ENCODE measurements at regions not wholly inside any gene's neighbourhood (a gene's known extent, or its start where the extent isn't known, plus 50 kb on each side); places are given as distances from the start of the nearest gene placed in this dataset.

DNA sequence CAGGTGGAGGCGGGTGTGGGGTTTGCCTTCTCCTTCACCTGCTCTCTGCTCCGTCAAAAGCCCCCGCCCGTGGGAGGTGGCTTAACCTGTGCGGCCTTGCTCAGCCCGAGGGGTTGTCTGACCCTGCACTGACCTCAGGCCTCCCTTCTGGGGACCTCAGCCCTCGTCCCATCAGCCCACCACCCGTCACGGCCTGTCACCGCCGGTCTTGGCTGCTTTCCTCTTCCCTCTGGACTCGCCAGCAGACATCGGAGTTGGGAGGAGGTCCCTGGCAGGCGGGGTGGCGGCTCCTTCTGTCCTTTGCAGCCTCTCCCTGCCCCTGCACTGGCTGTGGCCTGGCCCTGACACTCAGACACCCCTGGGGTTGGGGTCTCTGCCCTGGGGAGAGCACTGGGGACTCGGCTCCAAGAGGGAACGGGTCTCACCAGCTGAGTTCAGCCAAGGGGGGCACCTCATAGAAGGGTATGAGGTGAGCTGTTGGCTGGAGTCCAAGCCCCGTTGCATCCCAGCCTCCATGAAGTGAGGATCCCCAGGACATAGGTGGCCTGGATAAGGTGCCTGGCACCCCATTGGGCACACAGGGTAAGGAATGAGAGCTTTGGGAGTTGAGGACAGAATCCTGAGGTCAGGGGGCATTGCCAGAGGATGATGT is 999.6 kb downstream of the BRD1 start:
- Histone ChIP-seq H3K27me3 (ENCODE audit: low read length) (no peaks in the 10 kb centered on the region), H3K79me2 (ENCODE audit: insufficient read depth, low read length) (no peaks in the 10 kb centered on the region)

DNA sequence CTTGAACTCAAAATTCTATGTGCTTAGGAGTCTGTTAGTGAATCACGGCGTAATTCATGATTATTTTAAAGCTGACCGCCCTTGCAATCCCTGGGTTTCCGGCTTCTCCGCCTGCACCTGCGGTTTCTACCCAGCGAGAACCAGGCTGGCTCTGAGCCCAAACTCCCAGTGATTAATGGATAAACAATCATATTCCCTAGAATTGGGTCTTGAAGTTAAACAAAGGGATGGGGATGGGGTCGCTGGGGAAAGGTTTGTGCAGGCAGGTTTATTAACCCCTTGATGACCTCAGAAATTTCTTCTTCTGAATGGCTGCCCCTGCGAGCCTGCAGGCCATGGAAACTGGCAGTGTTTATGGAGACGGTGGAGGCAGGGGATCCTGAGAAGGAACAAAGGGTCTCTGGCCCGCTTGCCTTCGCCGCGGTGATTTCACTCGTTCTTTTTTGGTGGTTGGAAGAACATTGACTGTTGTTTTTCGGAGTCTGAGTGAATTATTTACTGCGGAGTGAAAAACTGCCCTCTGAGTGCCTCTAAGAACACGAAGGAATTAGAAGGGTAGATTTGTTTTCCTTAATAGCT is 1000.3 kb downstream of the BRD1 start:
- H3K36me3 ChIP-seq (ENCODE audit: low read length): no peaks in the 10 kb centered on the region
- no peak overlapping the region for H3K4me2 ChIP-seq (ENCODE audit: low read depth, low read length, poor library complexity, severe bottlenecking)
- H2AFZ ChIP-seq (ENCODE audit: low read depth, low read length, severe bottlenecking): no peak overlapping the region
- no peak for TF ChIP-seq EZH2phosphoT487 (conservative IDR thresholded peaks at IDR 0.05; ENCODE audit: low read length)
- TF ChIP-seq, protein P1, sequence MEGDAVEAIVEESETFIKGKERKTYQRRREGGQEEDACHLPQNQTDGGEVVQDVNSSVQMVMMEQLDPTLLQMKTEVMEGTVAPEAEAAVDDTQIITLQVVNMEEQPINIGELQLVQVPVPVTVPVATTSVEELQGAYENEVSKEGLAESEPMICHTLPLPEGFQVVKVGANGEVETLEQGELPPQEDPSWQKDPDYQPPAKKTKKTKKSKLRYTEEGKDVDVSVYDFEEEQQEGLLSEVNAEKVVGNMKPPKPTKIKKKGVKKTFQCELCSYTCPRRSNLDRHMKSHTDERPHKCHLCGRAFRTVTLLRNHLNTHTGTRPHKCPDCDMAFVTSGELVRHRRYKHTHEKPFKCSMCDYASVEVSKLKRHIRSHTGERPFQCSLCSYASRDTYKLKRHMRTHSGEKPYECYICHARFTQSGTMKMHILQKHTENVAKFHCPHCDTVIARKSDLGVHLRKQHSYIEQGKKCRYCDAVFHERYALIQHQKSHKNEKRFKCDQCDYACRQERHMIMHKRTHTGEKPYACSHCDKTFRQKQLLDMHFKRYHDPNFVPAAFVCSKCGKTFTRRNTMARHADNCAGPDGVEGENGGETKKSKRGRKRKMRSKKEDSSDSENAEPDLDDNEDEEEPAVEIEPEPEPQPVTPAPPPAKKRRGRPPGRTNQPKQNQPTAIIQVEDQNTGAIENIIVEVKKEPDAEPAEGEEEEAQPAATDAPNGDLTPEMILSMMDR (IDR thresholded peaks at IDR 0.05; ENCODE audit: insufficient read depth, low read length, poor library complexity, severe bottlenecking): no peak
- no peaks in the 10 kb centered on the region for H3K9me2 ChIP-seq (replicated peaks; ENCODE audit: insufficient read depth, low read length)
- no peak overlapping the region for H3K27ac ChIP-seq (ENCODE audit: low read depth, low read length)
- H3K79me2 ChIP-seq (ENCODE audit: insufficient read depth, low read length): no peaks in the 10 kb centered on the region
- H3K9ac ChIP-seq (ENCODE audit: low read length): no peak overlapping the region
- no peaks in the 10 kb centered on the region for H4K20me1 ChIP-seq (ENCODE audit: low read depth, low read length)
- H3K27me3 ChIP-seq (ENCODE audit: low read length): no peaks in the 10 kb centered on the region
- no peaks in the 10 kb centered on the region for H3F3A ChIP-seq (ENCODE audit: insufficient read depth)
- H3K9me3 ChIP-seq (ENCODE audit: insufficient read depth, low read length): no peaks in the 10 kb centered on the region
- H3K4me3 ChIP-seq (ENCODE audit: insufficient read depth, low read length, poor library complexity, severe bottlenecking): no peak overlapping the region

More for the DNA sequence above, 999.6 kb downstream of the BRD1 start:
- Histone ChIP-seq H3K9ac (ENCODE audit: low read length) (no peak overlapping the region), H3K27ac (ENCODE audit: low read depth, low read length) (no peak overlapping the region), H3K4me2 (ENCODE audit: low read depth, low read length, poor library complexity, severe bottlenecking) (no peak overlapping the region), H3K36me3 (ENCODE audit: low read length) (no peaks in the 10 kb centered on the region), H2AFZ (ENCODE audit: low read depth, low read length, severe bottlenecking) (no peak overlapping the region), H4K20me1 (ENCODE audit: low read depth, low read length) (no peaks in the 10 kb centered on the region), H3K4me3 (ENCODE audit: insufficient read depth, low read length, poor library complexity, severe bottlenecking) (no peak overlapping the region), H3K9me3 (ENCODE audit: insufficient read depth, low read length) (no peaks in the 10 kb centered on the region), H3K9me2 (replicated peaks; ENCODE audit: insufficient read depth, low read length) (no peaks in the 10 kb centered on the region), H3F3A (ENCODE audit: insufficient read depth) (no peaks in the 10 kb centered on the region)
- TF ChIP-seq, protein P1 (IDR thresholded peaks at IDR 0.05; ENCODE audit: insufficient read depth, low read length, poor library complexity, severe bottlenecking): no peak
- TF ChIP-seq EZH2phosphoT487 (conservative IDR thresholded peaks at IDR 0.05; ENCODE audit: low read length): no peak

DNA sequence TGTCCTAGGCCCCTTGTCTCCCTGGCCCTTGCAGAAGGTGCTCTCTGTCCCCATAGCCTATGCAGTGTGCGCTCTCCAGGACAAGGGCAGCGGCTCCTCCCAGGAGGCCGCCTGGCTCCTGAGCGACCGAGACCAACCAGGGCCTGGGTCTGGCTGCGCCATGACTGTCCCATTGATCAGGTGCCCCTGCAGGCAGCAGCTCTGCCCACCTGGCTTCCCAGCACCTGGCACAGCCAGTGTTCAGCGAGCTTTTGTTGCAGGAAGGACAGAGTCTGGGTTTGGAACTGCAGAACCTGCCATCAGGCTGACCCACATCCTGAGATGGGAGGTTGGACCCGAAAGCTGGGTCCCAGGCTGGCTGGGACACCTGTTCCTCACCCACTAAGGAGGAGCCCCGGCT is 1001.1 kb downstream of the BRD1 start:
- no peaks in the 10 kb centered on the region for H3K36me3 ChIP-seq (ENCODE audit: low read length)
- no peaks in the 10 kb centered on the region for H3K27me3 ChIP-seq (ENCODE audit: low read length)
- TF ChIP-seq EZH2phosphoT487 (conservative IDR thresholded peaks at IDR 0.05; ENCODE audit: low read length): no peak
- TF ChIP-seq, protein P1 (IDR thresholded peaks at IDR 0.05; ENCODE audit: insufficient read depth, low read length, poor library complexity, severe bottlenecking): no peak
- no peaks in the 10 kb centered on the region for H3K79me2 ChIP-seq (ENCODE audit: insufficient read depth, low read length)
- no peaks in the 10 kb centered on the region for H4K20me1 ChIP-seq (ENCODE audit: low read depth, low read length)
- H3K9me2 ChIP-seq (replicated peaks; ENCODE audit: insufficient read depth, low read length): no peaks in the 10 kb centered on the region
- no peak overlapping the region for H3K27ac ChIP-seq (ENCODE audit: low read depth, low read length)
- H2AFZ ChIP-seq (ENCODE audit: low read depth, low read length, severe bottlenecking): no peak overlapping the region
- no peak overlapping the region for H3K4me3 ChIP-seq (ENCODE audit: insufficient read depth, low read length, poor library complexity, severe bottlenecking)
- H3K9me3 ChIP-seq (ENCODE audit: insufficient read depth, low read length): no peaks in the 10 kb centered on the region
- H3K4me2 ChIP-seq (ENCODE audit: low read depth, low read length, poor library complexity, severe bottlenecking): no peak overlapping the region
- no peak overlapping the region for H3K9ac ChIP-seq (ENCODE audit: low read length)
- no peaks in the 10 kb centered on the region for H3F3A ChIP-seq (ENCODE audit: insufficient read depth)
